NCI-H446 (cell line): ENCODE measurements at regions not wholly inside any gene's neighbourhood (a gene's known extent, or its start where the extent isn't known, plus 50 kb on each side); places are given as distances from the start of the nearest gene placed in this dataset.
A peak's percentile ranks its signal among the peaks of the same experiment; 100 is the strongest.
"Not testable (repeated sequence)": the region's sequence is repeated elsewhere in the genome, so short reads cannot be mapped to it uniquely, and the experiment has no call there.

ENCODE experiments used
- DNase-seq, 2 experiments: peaks; one replicate each; lab custom pipeline; 2025; lab: John Stamatoyannopoulos, UW

- no peak for DNase-seq
These were observed 51.8 kb downstream of the ASCL4 start for GRCh38 chr12:107826276-107826675.

GRCh38 chr12:107829271-107829670 lies 54.8 kb downstream of the ASCL4 start:
- no peak for DNase-seq

DNA sequence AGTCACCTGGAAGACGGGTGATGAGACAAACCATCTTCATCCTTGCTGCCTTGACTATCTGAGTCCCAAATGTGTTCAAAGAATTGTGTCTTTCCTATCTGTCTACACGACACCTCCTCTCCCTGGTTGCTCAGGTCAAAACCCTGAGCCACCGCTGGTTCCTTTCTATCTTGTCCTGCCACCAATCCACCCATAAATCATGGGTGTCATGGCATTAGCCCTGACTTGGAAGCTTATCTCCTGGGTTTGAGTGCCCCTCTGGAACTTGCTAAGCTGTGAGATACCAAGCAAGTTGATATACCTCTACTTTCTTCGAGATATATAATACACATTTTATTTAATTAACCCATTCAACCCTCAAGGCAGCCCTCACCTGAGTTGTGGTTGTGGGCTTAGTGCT lies 57.9 kb downstream of the ASCL4 start:
- no peak for DNase-seq

DNA sequence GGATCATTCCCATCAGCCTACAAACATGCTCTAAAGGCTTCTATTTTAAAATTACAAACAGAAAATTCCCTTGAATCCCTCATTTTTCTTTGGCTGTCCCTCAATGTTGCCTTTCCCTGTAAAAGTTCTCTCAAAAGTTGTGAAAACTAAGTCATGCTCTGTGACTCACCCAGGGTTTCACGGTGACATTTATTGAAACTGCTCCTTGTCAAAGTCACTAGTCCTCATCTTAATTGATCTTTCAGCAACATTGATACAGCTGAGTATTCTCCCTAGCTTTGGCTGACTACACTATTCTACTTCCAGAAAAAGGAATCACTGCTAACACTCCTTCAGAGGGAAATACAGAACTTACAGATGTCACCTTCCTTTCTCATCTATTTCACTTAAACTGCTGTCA lies 65.7 kb downstream of the ASCL4 start:
- DNase-seq: no peak

DNA sequence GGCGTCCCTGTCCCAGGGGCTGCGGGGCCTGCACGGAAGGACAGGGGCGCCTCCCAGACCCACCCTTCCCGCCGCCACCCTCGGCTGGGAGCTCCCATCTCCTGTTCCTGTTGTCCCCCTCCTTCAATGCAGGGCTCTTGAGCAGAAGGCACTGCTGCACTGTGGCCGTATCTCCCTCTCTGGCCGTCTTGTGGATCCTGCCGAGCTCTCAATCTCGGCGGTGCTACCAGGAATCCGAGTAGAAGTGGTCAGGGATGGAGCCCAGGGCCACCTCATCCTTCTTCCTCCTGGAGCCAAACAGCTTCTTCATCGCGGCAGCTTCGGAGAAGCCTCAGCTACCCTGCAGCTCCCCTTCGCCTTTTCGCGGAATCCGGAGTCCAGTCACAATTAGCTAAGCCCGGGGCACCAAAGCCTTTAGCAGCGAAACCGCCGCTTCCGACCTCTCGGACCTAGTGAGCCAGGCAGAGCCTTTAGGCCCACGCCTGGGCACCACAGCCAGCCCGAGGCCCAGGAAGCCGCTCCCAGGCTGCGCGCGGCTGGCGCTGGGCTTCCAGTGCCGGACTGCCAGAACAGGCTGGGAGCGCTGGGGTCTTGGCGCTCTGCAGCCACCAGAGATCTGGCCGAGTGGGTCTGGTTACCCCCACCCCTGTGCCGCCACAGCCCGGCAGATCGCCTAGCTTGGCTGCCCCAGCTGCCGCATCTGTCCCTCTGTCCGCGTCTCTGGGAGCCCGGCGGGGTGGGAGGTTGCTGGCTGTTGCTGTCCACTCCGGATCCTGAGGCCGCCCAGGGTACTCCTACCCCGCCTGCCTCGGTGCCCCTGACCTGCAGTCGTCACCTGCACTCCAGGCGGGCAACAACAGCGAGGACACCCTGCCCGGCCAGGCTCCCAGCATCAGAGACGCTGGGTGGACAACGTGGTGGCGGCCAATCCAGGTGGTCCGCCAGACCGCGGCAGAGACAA lies 69.1 kb downstream of the ASCL4 start:
- no peak for DNase-seq

DNA sequence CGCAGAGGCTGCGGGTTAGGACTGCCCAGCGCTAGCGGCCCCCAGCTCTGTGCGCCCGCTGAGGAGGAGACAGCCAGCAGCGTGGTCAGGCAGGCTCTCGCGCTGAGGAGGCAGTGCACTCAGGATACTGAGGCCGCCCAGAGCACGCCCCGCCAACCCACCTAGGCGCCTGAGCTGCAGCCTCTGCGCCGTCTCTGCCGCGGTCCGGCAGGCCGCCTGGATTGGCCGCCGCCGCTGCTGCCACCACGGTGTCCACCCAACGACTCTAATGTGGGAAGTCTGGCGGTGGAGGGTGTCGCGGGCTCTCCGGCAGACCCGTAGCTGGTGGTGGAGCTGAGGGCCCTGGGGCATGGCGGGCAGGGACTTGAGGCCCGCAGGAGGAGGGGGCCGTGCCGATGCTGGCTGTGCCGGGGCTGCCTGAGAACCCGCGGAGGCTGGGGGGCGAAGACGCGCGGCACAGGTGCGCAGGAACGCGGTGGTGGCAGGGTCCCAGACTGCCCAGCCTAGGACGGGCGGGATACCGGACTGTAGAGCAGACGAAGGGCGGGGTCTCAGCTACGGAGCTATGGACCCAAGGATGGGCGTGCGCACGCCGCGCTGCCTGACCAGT lies 69.9 kb downstream of the ASCL4 start:
- DNase-seq: no peak

DNA sequence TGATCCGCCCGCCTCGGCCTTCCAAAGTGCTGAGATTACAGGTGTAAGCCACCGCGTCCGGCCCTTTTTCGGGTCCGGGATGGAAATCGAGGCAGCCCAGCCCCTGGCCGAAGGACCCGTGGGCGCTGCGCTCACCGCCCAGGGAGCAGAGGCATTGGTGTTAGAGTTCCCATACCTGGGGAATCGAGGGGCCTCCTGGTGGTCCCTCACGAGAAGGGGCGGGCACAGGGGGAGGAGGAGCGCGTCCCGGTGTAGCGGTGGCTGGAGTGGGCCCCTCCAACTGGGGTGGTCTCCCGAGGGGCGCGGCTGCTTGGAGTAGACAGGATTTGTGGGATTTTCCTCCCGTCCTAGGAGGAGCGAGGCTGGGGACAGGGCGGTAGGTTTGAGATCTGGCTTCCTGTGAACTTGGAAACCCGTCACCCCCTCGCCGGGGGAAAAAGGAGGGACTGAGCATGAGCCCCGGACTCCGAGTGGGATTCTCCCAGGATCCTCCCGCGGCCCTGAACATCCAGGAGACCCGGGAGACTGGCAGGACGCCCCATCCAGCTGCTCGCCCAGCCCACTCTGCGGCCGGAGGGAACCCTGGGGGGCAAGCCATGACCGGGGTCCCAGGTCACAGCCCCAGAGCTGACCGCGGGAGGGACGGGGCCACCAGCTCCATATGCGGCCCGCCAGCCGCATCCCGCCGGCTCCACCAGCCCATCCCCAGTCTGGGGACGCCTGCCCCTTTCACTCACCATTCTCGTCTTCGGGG lies 70.9 kb downstream of the ASCL4 start:
- DNase-seq: no peak

DNA sequence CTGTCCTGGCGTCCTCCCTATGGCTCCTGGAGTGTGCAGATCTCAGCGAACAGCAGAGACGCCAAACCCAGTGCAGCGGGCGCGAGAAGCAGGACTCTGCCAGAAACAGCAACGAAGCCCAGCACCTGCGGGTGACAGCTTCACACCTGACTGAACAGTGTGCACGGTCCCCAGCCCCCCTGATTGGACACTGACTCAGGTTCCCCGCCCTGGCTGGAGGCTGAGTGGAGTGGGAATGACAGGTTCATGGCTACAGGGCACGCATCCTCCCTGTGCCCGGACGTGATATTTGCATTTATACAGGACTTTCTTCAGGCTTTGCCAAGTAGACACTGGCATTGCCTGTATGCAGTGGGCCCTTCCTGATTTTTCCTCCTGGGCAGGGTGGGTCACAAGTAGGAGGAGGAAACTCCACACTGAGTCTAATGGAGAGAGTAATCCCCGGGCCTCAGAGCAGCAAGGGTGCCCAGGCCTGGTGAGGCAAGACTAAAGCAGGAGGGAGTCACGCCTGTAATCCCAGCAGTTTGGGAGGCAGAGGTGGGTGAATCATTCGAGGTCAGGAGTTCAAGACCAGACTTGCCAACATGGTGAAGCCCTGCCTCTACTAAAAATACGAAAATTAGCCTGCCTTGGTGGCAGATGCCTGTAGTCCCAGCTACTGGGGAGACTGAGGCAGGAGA lies 71.6 kb downstream of the ASCL4 start:
- DNase-seq: no peak

GRCh38 chr12:107847430-107847829 lies 72.9 kb downstream of the ASCL4 start:
- DNase-seq: no peak

- no peak for DNase-seq
These were observed 73.3 kb downstream of the ASCL4 start for GRCh38 chr12:107847830-107848229.

- no peak for DNase-seq
These were observed 79.0 kb downstream of the ASCL4 start for GRCh38 chr12:107853479-107853878.

- no peak for DNase-seq
These were observed 81.0 kb downstream of the ASCL4 start for GRCh38 chr12:107855471-107855870.

DNA sequence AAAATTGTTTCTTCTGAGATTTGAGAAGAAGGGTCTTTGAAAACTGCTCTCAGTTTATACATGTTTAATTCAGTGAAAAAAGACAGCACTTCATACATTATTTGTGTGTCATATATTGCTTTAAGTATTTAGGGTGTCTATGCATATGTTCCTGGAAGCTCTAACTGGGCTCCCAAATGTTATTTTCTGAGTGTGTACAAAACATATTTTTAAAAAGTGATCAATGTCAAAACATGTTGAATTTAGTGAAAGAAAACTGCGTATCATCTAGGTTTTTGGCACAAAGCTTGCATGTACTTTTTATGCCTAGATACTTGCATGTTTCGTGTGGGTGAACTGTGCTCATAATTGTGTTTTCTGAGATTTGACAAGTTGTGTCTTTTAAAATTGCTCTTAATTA lies 81.6 kb downstream of the ASCL4 start:
- no peak for DNase-seq

GRCh38 chr12:107857191-107857590 lies 82.7 kb downstream of the ASCL4 start:
- no peak for DNase-seq

- no peak for DNase-seq
These were observed 84.9 kb downstream of the ASCL4 start for GRCh38 chr12:107859367-107859766.

DNA sequence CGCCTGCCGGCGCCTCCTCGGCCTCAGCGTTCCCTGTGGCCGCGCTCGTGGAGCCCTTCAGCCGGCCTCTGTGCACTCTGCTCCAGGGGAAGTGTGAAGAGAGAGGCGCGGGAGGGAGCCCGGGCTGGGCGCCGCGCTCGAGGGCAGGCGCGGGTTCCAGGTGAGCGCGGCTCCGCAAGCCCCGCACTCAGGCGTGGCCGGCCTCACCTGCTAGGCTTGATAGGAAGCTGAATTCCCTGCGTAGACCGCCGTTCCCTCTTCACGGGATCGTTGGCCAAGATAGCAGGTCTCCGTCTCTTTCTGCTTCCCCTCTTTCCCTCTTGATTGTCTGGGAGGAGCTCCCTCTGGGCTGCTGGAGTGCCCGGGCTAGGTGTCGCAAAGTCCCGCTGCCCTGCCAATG lies 89.7 kb downstream of the ASCL4 start:
- DNase-seq: no peak

- not testable (repeated sequence) for DNase-seq
These were observed 90.2 kb downstream of the ASCL4 start for GRCh38 chr12:107864727-107865126.

DNA sequence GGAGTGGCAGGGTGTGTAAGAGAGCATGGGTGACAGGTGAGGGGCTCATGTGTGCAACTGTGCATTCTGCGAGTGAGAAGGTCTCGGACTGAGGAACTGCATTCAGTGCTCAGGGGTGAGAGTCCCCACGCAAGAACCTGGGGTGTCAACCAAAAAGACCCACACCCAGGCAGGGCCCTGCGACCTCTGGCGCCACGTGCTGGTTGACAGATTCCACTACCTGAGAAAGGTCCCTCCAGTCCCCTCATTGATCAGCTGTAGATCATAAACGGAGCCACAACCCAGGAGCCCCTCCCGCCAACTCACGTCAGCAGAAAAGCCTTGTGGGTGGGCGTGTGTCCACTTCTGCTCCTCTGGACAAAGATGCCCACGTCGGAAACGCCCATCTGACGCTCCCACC lies 98.7 kb downstream of the ASCL4 start:
- no peak for DNase-seq

GRCh38 chr12:107875786-107876185 lies 101.3 kb downstream of the ASCL4 start:
- DNase-seq: no peak

GRCh38 chr12:107884769-107885694 lies 110.5 kb downstream of the ASCL4 start:
- peak; percentile 22 to 56 for DNase-seq

DNA sequence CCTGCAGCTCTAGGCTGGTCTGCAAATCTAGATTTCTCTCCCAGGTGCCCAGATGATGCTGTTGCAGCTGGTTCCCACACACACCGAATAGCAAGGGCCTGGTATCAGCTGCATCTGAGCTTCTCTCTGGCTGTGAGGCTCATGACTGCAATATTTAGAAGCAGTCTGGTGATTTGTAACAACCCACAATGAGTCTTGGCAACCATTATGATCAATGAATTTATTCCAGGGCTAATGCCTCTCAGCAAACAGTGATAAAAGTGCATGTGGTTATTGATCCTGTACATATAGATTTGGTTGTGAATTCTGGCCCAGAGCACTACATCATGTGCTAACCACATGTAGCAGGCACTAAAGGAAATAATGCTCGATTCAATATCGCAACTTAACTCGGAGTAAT lies 114.3 kb downstream of the ASCL4 start:
- DNase-seq: no peak
